H9 (cell line): ENCODE measurements at regions not wholly inside any gene's neighbourhood (a gene's known extent, or its start where the extent isn't known, plus 50 kb on each side); places are given as distances from the start of the nearest gene placed in this dataset.

Experiments used
- DNase-seq: peaks from one replicate; pipeline ENCODE4 v3.0.0-alpha.2; 2017
- H2AFZ ChIP-seq: one replicate; pipeline ENCODE4 v1.6.1; 2013; ENCODE audit warnings: mild to moderate bottlenecking, low read length, control low read depth, moderate library complexity
- H2AK5ac ChIP-seq: 2 replicates; pipeline ENCODE4 v1.6.1; 2013; ENCODE audit warnings: low read length, control low read depth, mixed read lengths; ENCODE audit not compliant: insufficient read length
- H2BK120ac ChIP-seq: one replicate; pipeline ENCODE4 v1.6.1; 2013; ENCODE audit warnings: low read depth, mild to moderate bottlenecking, low read length, control low read depth, inconsistent platforms; ENCODE audit not compliant: poor library complexity, severe bottlenecking
- H2BK12ac ChIP-seq: 2 replicates; pipeline ENCODE4 v1.6.1; 2013; ENCODE audit warnings: low read length, control low read depth, mixed read lengths, low read depth; ENCODE audit not compliant: insufficient read length
- H2BK15ac ChIP-seq: 2 replicates; pipeline ENCODE4 v1.6.1; 2013; ENCODE audit warnings: low read depth, low read length, control low read depth
- H2BK20ac ChIP-seq: one replicate; pipeline ENCODE4 v1.6.1; 2013; ENCODE audit warnings: low read depth, mild to moderate bottlenecking, low read length, control low read depth, inconsistent platforms; ENCODE audit not compliant: poor library complexity, severe bottlenecking
- H2BK5ac ChIP-seq: 2 replicates; pipeline ENCODE4 v1.6.1; 2013; ENCODE audit warnings: low read length, control low read depth, mixed read lengths; ENCODE audit not compliant: insufficient read length
- H3K14ac ChIP-seq: 2 replicates; pipeline ENCODE4 v1.6.1; 2013; ENCODE audit warnings: low read length, control low read depth; ENCODE audit not compliant: insufficient read depth
- H3K18ac ChIP-seq: 2 replicates; pipeline ENCODE4 v1.6.1; 2013; ENCODE audit warnings: low read depth, mild to moderate bottlenecking, mixed read lengths, low read length, control low read depth; ENCODE audit not compliant: insufficient read length
- H3K23ac ChIP-seq: 2 replicates; pipeline ENCODE4 v1.6.1; 2013; ENCODE audit warnings: low read length, control low read depth, mixed read lengths, low read depth; ENCODE audit not compliant: insufficient read length
- H3K23me2 ChIP-seq: 2 replicates; pipeline ENCODE4 v1.6.1; 2013; ENCODE audit warnings: low read depth, mild to moderate bottlenecking, mixed read lengths, low read length, control low read depth; ENCODE audit not compliant: insufficient read length, poor library complexity, severe bottlenecking
- H3K27ac ChIP-seq: 2 replicates; pipeline ENCODE4 v1.5.1; 2013; ENCODE audit warnings: low read length, control low read depth, mixed read lengths, low read depth; ENCODE audit not compliant: insufficient read length
- H3K27me3 ChIP-seq: 2 replicates; pipeline ENCODE4 v1.6.1; 2013; ENCODE audit warnings: low read length, control low read depth, inconsistent platforms; ENCODE audit not compliant: insufficient read depth
- H3K4ac ChIP-seq: 2 replicates; pipeline ENCODE4 v1.6.1; 2013; ENCODE audit warnings: low read depth, mild to moderate bottlenecking, control low read depth, inconsistent platforms, low read length, moderate library complexity
- H3K4me1 ChIP-seq: 2 replicates; pipeline ENCODE4 v1.6.1; 2013; ENCODE audit warnings: low read length, control low read depth, inconsistent platforms; ENCODE audit not compliant: insufficient read depth
- H3K4me2 ChIP-seq: 2 replicates; pipeline ENCODE4 v1.6.1; 2013; ENCODE audit warnings: low read length, control low read depth, mixed read lengths; ENCODE audit not compliant: insufficient read length, insufficient read depth
- H3K56ac ChIP-seq: 2 replicates; pipeline ENCODE4 v1.6.1; 2013; ENCODE audit warnings: low read depth, mild to moderate bottlenecking, mixed read lengths, low read length, control low read depth; ENCODE audit not compliant: insufficient read length
- H3K79me1 ChIP-seq: 2 replicates; pipeline ENCODE4 v1.6.1; 2013; ENCODE audit warnings: low read depth, mild to moderate bottlenecking, moderate library complexity, low read length, control low read depth, inconsistent platforms; ENCODE audit not compliant: insufficient read depth, poor library complexity, severe bottlenecking
- H3K79me2 ChIP-seq: 2 replicates; pipeline ENCODE4 v1.6.1; 2013; ENCODE audit warnings: low read length, control low read depth, inconsistent platforms; ENCODE audit not compliant: insufficient read depth
- H3K9ac ChIP-seq: 2 replicates; pipeline ENCODE4 v1.6.1; 2013; ENCODE audit warnings: low read length, control low read depth, mixed read lengths; ENCODE audit not compliant: insufficient read length; ENCODE audit errors: extremely low read depth
- H3K9me3 ChIP-seq: one replicate; pipeline ENCODE4 v1.6.1; 2013; ENCODE audit warnings: low read depth, low read length, inconsistent platforms; ENCODE audit not compliant: control insufficient read depth
- H3T11ph ChIP-seq: one replicate; pipeline ENCODE4 v1.6.1; 2013; ENCODE audit warnings: mild to moderate bottlenecking, low read length, control low read depth, inconsistent platforms
- H4K20me1 ChIP-seq: one replicate; pipeline ENCODE4 v1.6.1; 2013; ENCODE audit not compliant: control insufficient read depth, insufficient read length, insufficient read depth
- H4K5ac ChIP-seq: 2 replicates; pipeline ENCODE4 v1.6.1; 2013; ENCODE audit warnings: low read depth, mild to moderate bottlenecking, mixed read lengths, low read length, control low read depth; ENCODE audit not compliant: insufficient read length
- H4K8ac ChIP-seq: replicated peaks from 2 replicates; pipeline ENCODE4 v1.6.1; 2013; ENCODE audit warnings: low read length, control low read depth, mixed read lengths, low read depth; ENCODE audit not compliant: insufficient read length
- H4K91ac ChIP-seq: 2 replicates; pipeline ENCODE4 v1.6.1; 2013; ENCODE audit warnings: low read depth, mild to moderate bottlenecking, moderate library complexity, mixed read lengths, low read length, control low read depth; ENCODE audit not compliant: insufficient read length
- H3K27ac Mint-ChIP-seq, 3 experiments: 2 replicates in 2 of 3; 3 replicates in 1 of 3; pipeline ENCODE4 v1.8.0; 2020 to 2021; ENCODE audit warnings: mixed read lengths in 3 of 3, mild to moderate bottlenecking in 1 of 3, moderate library complexity in 1 of 3
- H3K27me3 Mint-ChIP-seq: 2 replicates; pipeline ENCODE4 v1.8.0; 2021; ENCODE audit warnings: low read depth, mild to moderate bottlenecking, moderate library complexity, mixed read lengths
- H3K36me3 Mint-ChIP-seq, 3 experiments: 2 replicates in 2 of 3; 3 replicates in 1 of 3; pipeline ENCODE4 v1.8.0; 2020 to 2021; ENCODE audit warnings: low read depth in 3 of 3, mixed read lengths in 3 of 3; ENCODE audit not compliant: insufficient read depth in 1 of 3
- H3K4me1 Mint-ChIP-seq, 2 experiments: 2 replicates each; pipeline ENCODE4 v1.8.0; 2020; ENCODE audit warnings: mixed read lengths in 2 of 2
- H3K4me3 Mint-ChIP-seq, 2 experiments: 2 replicates in 1 of 2; 3 replicates in 1 of 2; pipeline ENCODE4 v1.8.0; 2020 to 2021; ENCODE audit warnings: mild to moderate bottlenecking in 2 of 2, mixed read lengths in 2 of 2, moderate library complexity in 1 of 2
- H3K9me3 Mint-ChIP-seq, 2 experiments: 2 replicates in 1 of 2; 3 replicates in 1 of 2; pipeline ENCODE4 v1.8.0; 2020; ENCODE audit warnings: mild to moderate bottlenecking in 2 of 2, mixed read lengths in 2 of 2, moderate library complexity in 1 of 2
- CTCF ChIP-seq: fragments of 200-600 bp; sonication (generic); conservative IDR thresholded peaks from 3 replicates; pipeline ENCODE4 v1.8.0; 2021; ENCODE audit warnings: antibody characterized with exemption, mild to moderate bottlenecking
- WGBS: extraction: QIAGEN DNeasy Blood & Tissue Kit; methylation state at CpG from one replicate; pipeline ENCODE4 v1.1.7; 2013; ENCODE audit warnings: missing lambda C conversion rate, low lambda C conversion rate, mixed read lengths; ENCODE audit not compliant: insufficient read length; ENCODE audit errors: extremely low coverage; 5-methylcytosine and 5-hydroxymethylcytosine counted together

DNA sequence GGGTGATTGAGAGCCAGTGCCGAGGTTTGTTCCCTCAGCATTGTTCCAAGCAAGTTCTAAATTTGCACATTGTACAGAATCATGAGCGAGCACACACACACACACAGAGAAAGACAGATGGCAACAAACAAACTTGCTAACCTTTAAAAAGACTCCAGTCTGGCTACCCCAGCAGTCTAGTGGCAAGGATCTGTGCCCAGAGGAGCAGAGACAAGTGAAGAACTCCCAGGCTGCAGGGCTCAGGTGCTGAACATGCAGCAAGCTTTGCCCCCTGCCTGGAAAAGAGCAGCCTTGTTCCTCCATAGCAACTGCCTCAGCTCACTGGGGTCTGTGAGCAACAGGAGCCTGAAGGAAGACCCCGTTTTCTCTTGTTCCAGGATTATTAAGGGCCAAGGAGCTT lies 169.2 kb upstream of the CCDC68 start:
- H3K9me3 Mint-ChIP-seq: no peaks in the 10 kb centered on the region
- Histone ChIP-seq H3K56ac (no peak overlapping the region), H3K4ac (no peak overlapping the region), H2BK120ac (no peak overlapping the region), H3K79me1 (no peaks in the 10 kb centered on the region), H2BK5ac (no peak overlapping the region), H3K23ac (no peak overlapping the region), H3K79me2 (no peaks in the 10 kb centered on the region), H2BK12ac (no peak overlapping the region), H3K4me1 (no peaks in the 10 kb centered on the region), H4K91ac (no peak overlapping the region), H3K18ac (no peak overlapping the region), H4K8ac (no peak overlapping the region), H3K27ac (no peak overlapping the region), H2BK20ac (no peak overlapping the region), H3T11ph (no peak overlapping the region), H3K14ac (no peak overlapping the region), H4K5ac (no peak overlapping the region), H3K9ac (no peak overlapping the region), H3K9me3 (no peaks in the 10 kb centered on the region), H2AK5ac (no peak overlapping the region), H3K4me2 (no peak overlapping the region), H4K20me1 (no peaks in the 10 kb centered on the region), H2BK15ac (no peak overlapping the region), H3K27me3 (no peaks in the 10 kb centered on the region), H2AFZ (no peak overlapping the region), H3K23me2 (no peaks in the 10 kb centered on the region)
- no peak overlapping the region for H3K4me3 Mint-ChIP-seq
- no CpG with 5 or more reads among the region's 3 CpGs for WGBS
- H3K4me1 Mint-ChIP-seq: peaks cover 3 to 4% of the 10 kb centered on the region in 2 experiments
- 0 out of 7 replicates have a peak overlapping the region, but pooled peaks of 1 of the 3 experiments have one; percentile 62 for H3K27ac Mint-ChIP-seq
- no peak for TF ChIP-seq CTCF
- DNase-seq: no peak
- H3K36me3 Mint-ChIP-seq: no peaks in the 10 kb centered on the region
- no peaks in the 10 kb centered on the region; the same call in 1 of the 2 replicates for H3K27me3 Mint-ChIP-seq
